HL-60 (cell line): ENCODE measurements at regions not wholly inside any gene's neighbourhood (a gene's known extent, or its start where the extent isn't known, plus 50 kb on each side); places are given as distances from the start of the nearest gene placed in this dataset.

Experiments used
- CTCF ChIP-seq: IDR thresholded peaks from one replicate; pipeline ENCODE4 v1.5.1; 2011; ENCODE audit warnings: low read length, control low read depth, inconsistent platforms; ENCODE audit not compliant: insufficient read depth
- POLR2AphosphoS5 ChIP-seq: IDR thresholded peaks from 2 replicates; pipeline ENCODE4 v1.6.1; 2012; ENCODE audit warnings: low read depth
- REST ChIP-seq: IDR thresholded peaks from 2 replicates; pipeline ENCODE4 v1.6.1; 2012; ENCODE audit warnings: low read depth; ENCODE audit not compliant: insufficient replicate concordance

- TF ChIP-seq CTCF (no peak), POLR2AphosphoS5 (no peak), REST (no peak)
These were observed 362.1 kb downstream of the LRRC3B start for GRCh38 chr3:26984416-26985390.
